Psoas muscle (tissue), 7 donors: ENCODE measurements at regions not wholly inside any gene's neighbourhood (a gene's known extent, or its start where the extent isn't known, plus 50 kb on each side); places are given as distances from the start of the nearest gene placed in this dataset.
"Not testable (repeated sequence)": the region's sequence is repeated elsewhere in the genome, so short reads cannot be mapped to it uniquely, and the experiment has no call there.

Experiments
- ATAC-seq, 4 donors: fragments of 200-7000 bp; cut with Tn5 transposase; one replicate each; pipeline ENCODE4 v1.9.1; 2020; ENCODE audit warnings: moderate library complexity in 3 of 4, mild to moderate bottlenecking in 2 of 4
- DNase-seq, 2 donors: peaks; one replicate each; pipeline ENCODE4 v3.0.0-alpha.2; 2020
- H3K27ac ChIP-seq: fragments of 200-600 bp; one replicate; pipeline ENCODE4 v1.8.0; 2022
- H3K27me3 ChIP-seq, 3 donors: fragments of 200-600 bp in 1 of 3; one replicate each; pipeline versions ENCODE4 v1.6.1 to v1.8.0; 2013 to 2022; ENCODE audit warnings: low read length in 2 of 3, mild to moderate bottlenecking in 2 of 3, moderate library complexity in 1 of 3; ENCODE audit not compliant: insufficient read depth in 3 of 3
- H3K36me3 ChIP-seq, 2 donors: fragments of 200-600 bp in 1 of 2; one replicate each; pipeline versions ENCODE4 v1.6.1 to v1.8.0; 2013 to 2022; ENCODE audit warnings: low read depth in 1 of 2, mild to moderate bottlenecking in 1 of 2, moderate library complexity in 1 of 2; ENCODE audit not compliant: insufficient read depth in 1 of 2
- H3K4me1 ChIP-seq: fragments of 200-600 bp; one replicate; pipeline ENCODE4 v1.8.0; 2022
- H3K4me3 ChIP-seq: fragments of 200-600 bp; one replicate; pipeline ENCODE4 v1.8.0; 2022; ENCODE audit warnings: mild to moderate bottlenecking
- H3K9me3 ChIP-seq: fragments of 200-600 bp; one replicate; pipeline ENCODE4 v1.8.0; 2022
- WGBS, 3 donors: extraction: QIAGEN DNeasy Blood & Tissue Kit; methylation state at CpG; one replicate each; pipeline versions ENCODE4 v1.1.6 to v1.1.7; 2013; 5-methylcytosine and 5-hydroxymethylcytosine counted together
- intact Hi-C, 2 donors: fragments of 100-400 bp; cut with DNase I; formaldehyde crosslinking; loops; one replicate each; pipeline versions ENCODE4 v1.11.0 to v1.14.2; 2022
- TF ChIP-seq, protein P1 (sequence below): fragments of 200-600 bp; IDR thresholded peaks from one replicate; pipeline ENCODE4 v1.8.0; 2022; ENCODE audit warnings: antibody characterized with exemption
- donor health status: healthy with polysubstance abuse.
- donor health status: DM: no; HTN: no; CAD: no; lungs with moderate emphysema.
- donor health status: Bipolar disorder and iron deficiency.
- donor health status: healthy.
- donor health status: DM: yes; HTN: yes; CAD: no.
- donor health status: DM: no; HTN: no; CAD: no.
- donor health status: DM: yes; HTN: yes; CAD: no.

DNA sequence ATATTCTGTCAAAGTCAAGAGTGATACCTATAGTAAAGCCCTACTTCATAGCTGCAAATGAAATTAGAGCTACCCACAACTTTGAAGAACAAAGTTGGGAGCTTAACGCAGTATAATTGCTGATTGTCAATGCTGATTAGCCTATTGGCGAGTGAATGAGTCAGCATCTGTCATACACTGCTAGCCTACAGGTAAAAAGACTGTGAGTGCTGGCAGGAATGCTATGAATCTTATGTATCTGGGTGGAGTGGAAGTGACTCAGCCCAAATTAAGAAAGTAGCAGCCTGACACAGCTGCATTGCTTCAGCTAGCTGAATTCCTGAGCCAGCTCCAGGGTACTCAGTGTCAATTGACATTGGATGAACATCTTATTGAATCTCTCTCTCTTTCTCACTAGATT is 179.4 kb upstream of the DCC start:
- no peak for DNase-seq
- Histone ChIP-seq H3K4me1 (no peaks in the 10 kb centered on the region), H3K9me3 (peaks cover 5% of the 10 kb centered on the region), H3K27me3 (no peaks in the 10 kb centered on the region), H3K4me3 (no peak overlapping the region), H3K36me3 (no peaks in the 10 kb centered on the region), H3K27ac (no peak overlapping the region)
- TF ChIP-seq, protein P1, sequence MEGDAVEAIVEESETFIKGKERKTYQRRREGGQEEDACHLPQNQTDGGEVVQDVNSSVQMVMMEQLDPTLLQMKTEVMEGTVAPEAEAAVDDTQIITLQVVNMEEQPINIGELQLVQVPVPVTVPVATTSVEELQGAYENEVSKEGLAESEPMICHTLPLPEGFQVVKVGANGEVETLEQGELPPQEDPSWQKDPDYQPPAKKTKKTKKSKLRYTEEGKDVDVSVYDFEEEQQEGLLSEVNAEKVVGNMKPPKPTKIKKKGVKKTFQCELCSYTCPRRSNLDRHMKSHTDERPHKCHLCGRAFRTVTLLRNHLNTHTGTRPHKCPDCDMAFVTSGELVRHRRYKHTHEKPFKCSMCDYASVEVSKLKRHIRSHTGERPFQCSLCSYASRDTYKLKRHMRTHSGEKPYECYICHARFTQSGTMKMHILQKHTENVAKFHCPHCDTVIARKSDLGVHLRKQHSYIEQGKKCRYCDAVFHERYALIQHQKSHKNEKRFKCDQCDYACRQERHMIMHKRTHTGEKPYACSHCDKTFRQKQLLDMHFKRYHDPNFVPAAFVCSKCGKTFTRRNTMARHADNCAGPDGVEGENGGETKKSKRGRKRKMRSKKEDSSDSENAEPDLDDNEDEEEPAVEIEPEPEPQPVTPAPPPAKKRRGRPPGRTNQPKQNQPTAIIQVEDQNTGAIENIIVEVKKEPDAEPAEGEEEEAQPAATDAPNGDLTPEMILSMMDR, result no peak
- intact Hi-C loops, result no loop called here
- no peak for ATAC-seq
- 74 to 77% (median 76%) methylated on average over 2 of the region's 2 CpGs for whole genome bisulfite sequencing, 3 donors

DNA sequence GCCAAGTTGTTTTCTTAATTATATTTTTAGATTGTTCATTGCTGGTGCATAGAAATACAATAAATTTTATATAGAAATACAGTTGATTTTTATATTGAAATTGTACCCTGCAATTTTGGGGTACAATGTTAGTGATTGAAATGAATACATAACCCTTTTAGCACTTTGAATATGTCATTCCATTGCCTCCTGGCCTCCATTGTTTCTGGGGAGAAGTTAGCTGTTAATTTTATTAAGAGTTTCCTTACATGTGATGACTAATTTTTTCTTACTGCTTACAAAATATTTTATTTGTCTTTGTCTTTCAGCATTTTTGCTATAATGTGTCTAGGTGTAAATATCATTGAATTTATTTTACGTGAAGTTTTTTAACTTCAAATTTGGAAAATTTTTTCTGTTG is 176.5 kb upstream of the DCC start:
- ATAC-seq (no peak), DNase-seq (no peak)
- Histone ChIP-seq H3K36me3 (no peaks in the 10 kb centered on the region), H3K4me1 (no peaks in the 10 kb centered on the region), H3K9me3 (peaks cover 5% of the 10 kb centered on the region), H3K4me3 (no peak overlapping the region), H3K27ac (no peak overlapping the region), H3K27me3 (no peaks in the 10 kb centered on the region)
- TF ChIP-seq, protein P1, result no peak
- 92 to 96% (median 93%) methylated on average over 1 of the region's 1 CpG for WGBS, 3 donors
- intact Hi-C loops, result no loop called here

DNA sequence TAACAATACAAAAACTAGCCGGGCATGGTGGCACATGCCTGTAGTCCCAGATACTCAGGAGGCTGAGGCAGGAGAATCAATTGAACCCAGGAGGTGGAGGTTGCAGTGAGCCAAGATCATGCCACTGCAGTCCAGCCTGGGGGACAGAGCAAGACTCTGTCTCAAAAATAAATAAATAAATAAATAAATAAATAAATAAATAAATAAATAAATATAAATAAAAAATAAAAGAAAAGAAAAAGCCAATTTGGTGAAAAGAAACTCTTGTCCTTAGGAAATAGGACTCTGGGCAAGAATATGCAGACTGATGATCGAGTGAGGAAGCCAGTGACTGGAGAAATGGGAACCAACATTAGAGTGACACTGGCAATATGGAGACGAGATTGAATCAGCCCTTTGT is 171.9 kb upstream of the DCC start:
- DNase-seq, H3K4me1 ChIP-seq, H3K36me3 ChIP-seq, ATAC-seq, H3K9me3 ChIP-seq, H3K27ac ChIP-seq, H3K27me3 ChIP-seq, H3K4me3 ChIP-seq, intact Hi-C loops: not testable (repeated sequence)
- 68 to 90% (median 82%) methylated on average over 3 of the region's 3 CpGs for WGBS, 3 donors

DNA sequence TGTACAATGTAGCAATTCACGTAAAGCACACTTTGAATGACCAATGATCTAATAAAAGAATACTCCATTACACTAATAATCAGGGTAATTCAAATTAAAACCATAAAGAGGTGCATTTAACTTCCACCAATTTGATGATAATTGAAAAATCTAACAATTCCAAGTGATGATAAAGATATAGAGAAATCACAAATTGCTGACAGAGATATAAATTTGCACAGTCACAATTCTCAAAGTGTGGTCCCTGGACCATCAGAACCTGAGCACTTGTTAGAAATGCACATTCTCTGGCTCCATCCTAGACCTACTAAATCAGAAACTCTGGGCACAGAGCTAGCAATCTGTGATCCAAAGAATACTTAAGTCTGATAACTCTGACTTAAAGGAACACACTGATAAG is 165.8 kb upstream of the DCC start:
- WGBS, 3 donors, result 91 to 97% (median 94%) methylated on average over 1 of the region's 1 CpG
- H3K27me3 ChIP-seq, result no peaks in the 10 kb centered on the region
- DNase-seq (no peak), ATAC-seq (no peak)
- H3K4me3 ChIP-seq, result no peak overlapping the region
- no peaks in the 10 kb centered on the region for H3K4me1 ChIP-seq
- H3K36me3 ChIP-seq, result no peaks in the 10 kb centered on the region
- intact Hi-C loops, result no loop called here
- TF ChIP-seq, protein P1, result no peak
- no peaks in the 10 kb centered on the region for H3K9me3 ChIP-seq
- no peak overlapping the region for H3K27ac ChIP-seq

DNA sequence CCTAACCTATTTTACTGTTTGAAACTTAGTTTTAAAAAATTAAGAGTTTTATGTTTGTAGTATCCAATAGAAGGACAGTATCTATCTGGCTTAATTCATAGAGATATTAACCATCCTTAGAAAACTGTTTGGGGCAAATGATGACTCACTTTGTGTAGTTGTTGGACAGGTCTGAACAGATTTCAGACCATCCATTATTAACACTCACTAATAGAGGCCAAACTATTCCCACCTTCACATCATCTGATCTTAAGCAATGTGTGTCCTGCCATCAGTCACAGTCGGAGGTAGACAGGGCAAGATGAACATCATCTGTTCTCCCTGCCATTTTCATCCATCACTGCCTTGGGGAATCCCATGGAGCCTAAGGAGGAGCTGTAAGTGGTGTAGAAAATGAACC is 164.6 kb upstream of the DCC start:
- H3K4me3 ChIP-seq, result no peak overlapping the region
- WGBS, 3 donors, result 73 to 83% (median 79%) methylated on average over 1 of the region's 1 CpG
- H3K9me3 ChIP-seq, result no peaks in the 10 kb centered on the region
- DNase-seq (no peak), ATAC-seq (no peak)
- TF ChIP-seq, protein P1, result no peak
- H3K4me1 ChIP-seq, result no peaks in the 10 kb centered on the region
- intact Hi-C loops, result no loop called here
- no peak overlapping the region for H3K27ac ChIP-seq
- H3K27me3 ChIP-seq, result no peaks in the 10 kb centered on the region
- no peaks in the 10 kb centered on the region for H3K36me3 ChIP-seq
